ENCODE measurements at regions not wholly inside any gene's neighbourhood (a gene's known extent, or its start where the extent isn't known, plus 50 kb on each side); places are given as distances from the start of the nearest gene placed in this dataset.

GRCh38 chr13:56622840-56623239, 517.9 kb upstream of the PRR20A start:
- TF ChIP-seq PREB (CRISPR knock-in tag; IDR thresholded peaks at IDR 0.05; ENCODE audit: borderline replicate concordance): no peak
- TF ChIP-seq CREM (CRISPR knock-in tag; IDR thresholded peaks at IDR 0.05): no peak
- no peak for TF ChIP-seq ESRRA (CRISPR knock-in tag; IDR thresholded peaks at IDR 0.05; ENCODE audit: borderline replicate concordance)
- no peak for TF ChIP-seq CTCF (IDR thresholded peaks at IDR 0.05)
- no peak for TF ChIP-seq FOXP4 (CRISPR knock-in tag; IDR thresholded peaks at IDR 0.05)
- TF ChIP-seq RORB (CRISPR knock-in tag; IDR thresholded peaks at IDR 0.05): no peak
- TF ChIP-seq CBFB (CRISPR knock-in tag; IDR thresholded peaks at IDR 0.05; ENCODE audit: low read depth): no peak
- TF ChIP-seq IRF2 (CRISPR knock-in tag; IDR thresholded peaks at IDR 0.05; ENCODE audit: borderline replicate concordance, low read depth): no peak
- no peak for TF ChIP-seq HMGXB4 (CRISPR knock-in tag; IDR thresholded peaks at IDR 0.05)
- TF ChIP-seq TP53 (CRISPR knock-in tag; IDR thresholded peaks at IDR 0.05): no peak
- no peak for TF ChIP-seq ATF2 (CRISPR knock-in tag; IDR thresholded peaks at IDR 0.05; ENCODE audit: borderline replicate concordance, low read depth)
